ENCODE measurements at regions not wholly inside any gene's neighbourhood (a gene's known extent, or its start where the extent isn't known, plus 50 kb on each side); places are given as distances from the start of the nearest gene placed in this dataset.

- no peak for TF ChIP-seq CTCF (conservative IDR thresholded peaks at IDR 0.05)
- no peak for TF ChIP-seq ZFX (IDR thresholded peaks at IDR 0.05)
These were observed 79.3 kb upstream of the IGFBP5 start for GRCh38 chr2:216774620-216775019.

Data from C4-2B (cell line).